CD4-positive, alpha-beta T cell treated with Interleukin-17A for 4 hours (primary cell): ENCODE measurements at regions not wholly inside any gene's neighbourhood (a gene's known extent, or its start where the extent isn't known, plus 50 kb on each side); places are given as distances from the start of the nearest gene placed in this dataset.

Experiments
- DNase-seq: peaks from one replicate; pipeline ENCODE4 v3.0.0-alpha.2; 2020; ENCODE audit warnings: mixed read lengths

DNA sequence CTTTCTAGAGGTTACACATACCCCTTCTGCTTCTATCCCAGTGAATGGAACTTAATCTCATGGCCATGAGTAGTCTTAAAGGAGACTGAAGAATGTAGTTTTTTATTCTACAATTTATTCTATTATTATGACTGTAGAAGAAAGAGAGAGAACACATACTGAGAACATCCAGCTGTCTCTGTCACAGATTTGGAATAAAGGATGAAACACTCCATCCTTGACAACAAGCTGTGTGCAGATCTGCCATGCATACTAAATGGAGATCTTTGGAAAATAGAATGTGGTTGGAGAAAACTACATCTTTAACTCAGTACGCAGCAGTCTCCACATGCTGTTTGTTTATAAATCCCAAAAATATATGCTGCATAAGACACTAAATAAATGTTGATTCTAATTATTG, 54.1 kb upstream of the NUDT7 start:
- DNase-seq: no peak

DNA sequence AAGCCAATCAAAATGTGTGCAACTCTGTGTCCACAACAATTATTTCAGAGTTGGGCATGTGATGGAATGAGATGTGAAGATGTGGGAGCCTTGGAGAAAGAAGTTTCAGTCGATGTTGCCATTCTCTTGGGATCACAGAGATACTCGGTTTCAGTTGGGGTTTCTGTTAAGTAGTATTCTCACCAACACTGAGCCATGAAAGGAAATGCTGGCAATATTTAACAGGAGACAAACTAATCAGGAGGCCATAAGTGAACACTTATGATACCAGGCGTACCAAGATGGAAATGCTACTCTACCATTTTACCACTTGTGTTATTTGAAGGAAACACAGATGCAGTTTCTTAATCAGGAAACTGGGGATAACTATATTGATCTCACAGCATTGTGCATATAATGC, 53.3 kb upstream of the NUDT7 start:
- DNase-seq: no peak
